GM18520 (cell line): ENCODE measurements at regions not wholly inside any gene's neighbourhood (a gene's known extent, or its start where the extent isn't known, plus 50 kb on each side); places are given as distances from the start of the nearest gene placed in this dataset.

Experiments used
- ATAC-seq: cut with Tn5 transposase; IDR thresholded peaks from one replicate; pipeline ENCODE4 v1.9.1; 2021; ENCODE audit not compliant: unreplicated experiment

DNA sequence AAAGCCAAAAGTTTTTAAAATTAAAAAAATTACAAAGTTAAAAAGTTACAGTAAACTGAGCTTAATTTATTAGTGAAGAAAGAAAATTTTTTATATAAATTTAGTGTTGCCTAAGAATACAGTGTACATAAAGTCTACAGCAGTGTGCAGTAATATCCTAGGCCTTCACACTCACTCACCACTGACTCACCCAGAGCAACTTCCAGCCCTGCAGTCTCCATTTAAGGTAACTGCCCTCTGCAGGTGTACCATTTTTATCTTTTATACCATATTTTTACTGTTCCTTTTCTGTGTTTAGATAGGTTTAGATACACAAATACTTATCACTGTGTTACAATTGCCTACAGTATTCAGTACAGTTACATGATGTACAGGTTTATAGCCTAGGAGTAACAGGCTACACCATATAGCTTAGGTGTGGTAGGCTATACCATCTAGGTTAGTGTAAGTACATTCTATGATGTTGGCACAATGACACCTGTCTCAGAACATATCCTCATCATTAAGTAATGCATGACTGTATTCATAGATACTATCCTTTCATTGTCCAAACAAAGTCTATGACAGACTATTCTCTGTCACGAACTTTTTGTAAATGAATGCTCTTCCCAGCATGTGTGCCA lies 78.6 kb upstream of the PBX1 start:
- ATAC-seq, result no peak

DNA sequence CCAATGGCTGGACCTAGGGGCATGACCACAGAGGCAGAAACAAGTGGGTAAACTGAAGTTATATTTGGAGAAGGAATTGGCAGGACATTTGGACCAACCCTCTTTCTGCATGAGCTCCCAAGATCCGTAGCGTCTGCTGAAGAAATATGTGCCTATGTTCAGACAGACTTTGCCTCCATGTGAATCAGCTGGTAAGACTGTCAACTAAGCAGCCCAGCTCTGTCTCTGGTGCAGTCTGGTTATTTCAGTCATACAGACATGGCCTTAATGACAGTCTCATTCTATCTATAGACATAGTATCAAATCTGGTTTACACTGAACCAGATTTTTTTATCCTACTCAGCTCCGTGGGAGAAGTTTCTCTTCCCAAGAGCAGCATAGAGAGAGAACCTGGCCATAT lies 63.1 kb upstream of the PBX1 start:
- no peak for ATAC-seq

DNA sequence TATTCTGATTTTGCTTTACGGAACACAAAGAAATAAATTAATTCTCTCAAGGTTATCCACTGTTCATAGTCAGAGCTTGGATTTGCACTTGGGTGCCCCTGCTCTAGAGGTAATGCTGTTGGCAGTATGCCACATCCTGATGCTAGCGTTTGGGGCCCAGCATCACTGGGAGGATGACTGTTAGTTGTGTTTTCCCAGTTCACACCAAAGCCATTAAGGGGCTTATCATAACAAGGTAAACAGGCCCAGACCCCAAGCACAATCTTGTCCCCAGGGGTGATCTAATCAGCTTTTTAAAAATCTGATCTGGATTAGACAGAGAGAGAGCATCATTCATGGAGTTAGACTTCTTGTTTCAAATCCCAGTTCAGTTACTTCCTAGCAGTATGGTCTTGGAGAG lies 60.2 kb upstream of the PBX1 start:
- ATAC-seq, result no peak

DNA sequence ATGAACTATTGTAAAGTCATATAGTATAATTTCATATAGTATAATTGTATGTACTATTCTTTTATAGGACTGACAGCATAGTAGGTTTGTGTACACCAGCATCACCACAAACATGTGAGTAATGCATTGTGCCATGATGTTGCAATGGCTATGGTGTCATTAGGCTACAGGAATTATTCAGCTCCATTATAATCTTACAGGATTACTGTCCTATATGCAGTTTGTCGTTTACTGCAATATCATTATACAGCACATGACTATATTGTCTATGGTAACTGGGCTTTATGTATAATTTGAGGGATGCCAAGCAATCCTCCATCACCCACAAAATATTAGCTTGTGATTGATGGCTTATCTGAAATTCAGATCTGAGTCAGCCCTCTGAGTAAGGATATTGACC lies 54.2 kb upstream of the PBX1 start:
- ATAC-seq, result no peak
